ENCODE measurements at regions not wholly inside any gene's neighbourhood (a gene's known extent, or its start where the extent isn't known, plus 50 kb on each side); places are given as distances from the start of the nearest gene placed in this dataset.
"Not testable (repeated sequence)": the region's sequence is repeated elsewhere in the genome, so short reads cannot be mapped to it uniquely, and the experiment has no call there.

DNA sequence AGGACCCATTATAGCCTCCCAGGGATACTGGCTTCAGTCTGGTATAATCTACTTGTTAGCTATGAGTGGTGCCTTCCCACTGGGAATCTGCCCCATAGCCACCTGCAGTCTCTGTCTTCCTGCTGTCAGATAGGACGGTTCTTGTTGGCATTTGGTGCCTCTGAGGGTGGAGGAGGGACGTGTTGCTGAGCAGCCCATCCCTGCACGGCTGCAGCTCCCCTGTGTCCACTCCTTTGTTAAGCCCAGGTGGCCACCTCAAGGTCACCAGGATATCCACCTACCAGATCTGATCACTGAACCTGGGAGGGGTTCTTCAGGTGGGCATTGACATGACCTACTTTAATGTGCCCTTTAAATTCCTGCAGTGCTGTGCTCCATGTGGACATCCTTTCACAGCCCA, 1714.2 kb downstream of the SPATA31A7 start:
- not testable (repeated sequence) for H2BK120ac ChIP-seq (ENCODE audit: low read depth, low read length, poor library complexity, severe bottlenecking); H3K4me3 Mint-ChIP-seq; H3K36me3 Mint-ChIP-seq (ENCODE audit: insufficient read depth in 1 of 3, low read depth in 3 of 3); H3K23me2 ChIP-seq (ENCODE audit: insufficient read length, low read depth, low read length, poor library complexity, severe bottlenecking); H3K9me3 Mint-ChIP-seq; H4K8ac ChIP-seq (replicated peaks; ENCODE audit: insufficient read length, low read depth, low read length); H3K27ac ChIP-seq (ENCODE audit: insufficient read length, low read depth, low read length); H3K56ac ChIP-seq (ENCODE audit: insufficient read length, low read depth, low read length); H4K91ac ChIP-seq (ENCODE audit: insufficient read length, low read depth, low read length); H2BK15ac ChIP-seq (ENCODE audit: low read depth, low read length); H2BK20ac ChIP-seq (ENCODE audit: low read depth, low read length, poor library complexity, severe bottlenecking); H3K27me3 ChIP-seq (ENCODE audit: insufficient read depth, low read length); H3K27me3 Mint-ChIP-seq (ENCODE audit: low read depth); H3K4me1 Mint-ChIP-seq; DNase-seq; H3K4ac ChIP-seq (ENCODE audit: low read depth, low read length); H4K5ac ChIP-seq (ENCODE audit: insufficient read length, low read depth, low read length); H3K14ac ChIP-seq (ENCODE audit: insufficient read depth, low read length); H2AFZ ChIP-seq (ENCODE audit: low read length); H2AK5ac ChIP-seq (ENCODE audit: insufficient read length, low read length); H3T11ph ChIP-seq (ENCODE audit: low read length); H3K79me2 ChIP-seq (ENCODE audit: insufficient read depth, low read length); H3K9ac ChIP-seq (ENCODE audit: extremely low read depth, insufficient read length, low read length); H3K18ac ChIP-seq (ENCODE audit: insufficient read length, low read depth, low read length); H3K4me2 ChIP-seq (ENCODE audit: insufficient read depth, insufficient read length, low read length); H2BK12ac ChIP-seq (ENCODE audit: insufficient read length, low read depth, low read length); H3K4me1 ChIP-seq (ENCODE audit: insufficient read depth, low read length); H4K20me1 ChIP-seq (ENCODE audit: control insufficient read depth, insufficient read depth, insufficient read length); H3K23ac ChIP-seq (ENCODE audit: insufficient read length, low read depth, low read length); H3K27ac Mint-ChIP-seq; H2BK5ac ChIP-seq (ENCODE audit: insufficient read length, low read length); H3K79me1 ChIP-seq (ENCODE audit: insufficient read depth, low read depth, low read length, poor library complexity, severe bottlenecking); H3K9me3 ChIP-seq (ENCODE audit: control insufficient read depth, low read depth, low read length)
- WGBS (ENCODE audit: extremely low coverage, insufficient read length, low lambda C conversion rate), result no CpG with 5 or more reads among the region's 3 CpGs

DNA sequence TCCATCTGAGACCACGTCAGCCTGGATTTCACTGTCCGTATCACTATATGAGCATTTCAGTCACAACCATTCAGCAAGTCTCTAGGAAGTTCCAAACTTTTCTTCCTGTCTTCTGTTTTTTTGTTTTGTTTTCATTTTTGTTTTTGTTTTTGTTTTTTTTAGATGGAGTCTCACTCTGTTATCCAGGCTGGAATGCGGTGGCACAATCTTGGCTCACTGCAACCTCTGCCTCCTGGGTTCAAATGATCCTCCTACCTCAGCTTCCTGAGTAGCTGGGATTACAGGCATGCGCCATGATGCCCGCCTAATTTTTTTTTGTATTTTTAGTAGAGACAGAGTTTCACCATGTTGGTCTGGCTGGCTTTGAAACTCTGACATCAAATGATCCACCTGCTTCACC, 1715.9 kb downstream of the SPATA31A7 start:
- H3K9me3 ChIP-seq (ENCODE audit: control insufficient read depth, low read depth, low read length); H3K4me1 Mint-ChIP-seq; H3K18ac ChIP-seq (ENCODE audit: insufficient read length, low read depth, low read length); H3K14ac ChIP-seq (ENCODE audit: insufficient read depth, low read length); H2BK15ac ChIP-seq (ENCODE audit: low read depth, low read length); H3K4ac ChIP-seq (ENCODE audit: low read depth, low read length); H3K56ac ChIP-seq (ENCODE audit: insufficient read length, low read depth, low read length); H4K20me1 ChIP-seq (ENCODE audit: control insufficient read depth, insufficient read depth, insufficient read length); H3K79me2 ChIP-seq (ENCODE audit: insufficient read depth, low read length); H3K4me1 ChIP-seq (ENCODE audit: insufficient read depth, low read length); H3T11ph ChIP-seq (ENCODE audit: low read length); H2BK120ac ChIP-seq (ENCODE audit: low read depth, low read length, poor library complexity, severe bottlenecking); H3K27ac Mint-ChIP-seq; H2AFZ ChIP-seq (ENCODE audit: low read length); H3K23me2 ChIP-seq (ENCODE audit: insufficient read length, low read depth, low read length, poor library complexity, severe bottlenecking); H3K9me3 Mint-ChIP-seq; H3K27ac ChIP-seq (ENCODE audit: insufficient read length, low read depth, low read length); H3K27me3 Mint-ChIP-seq (ENCODE audit: low read depth); H4K91ac ChIP-seq (ENCODE audit: insufficient read length, low read depth, low read length); DNase-seq; H4K5ac ChIP-seq (ENCODE audit: insufficient read length, low read depth, low read length); H3K79me1 ChIP-seq (ENCODE audit: insufficient read depth, low read depth, low read length, poor library complexity, severe bottlenecking); H3K36me3 Mint-ChIP-seq (ENCODE audit: insufficient read depth in 1 of 3, low read depth in 3 of 3); H2BK5ac ChIP-seq (ENCODE audit: insufficient read length, low read length); H2BK12ac ChIP-seq (ENCODE audit: insufficient read length, low read depth, low read length); H3K23ac ChIP-seq (ENCODE audit: insufficient read length, low read depth, low read length); H4K8ac ChIP-seq (replicated peaks; ENCODE audit: insufficient read length, low read depth, low read length); H2BK20ac ChIP-seq (ENCODE audit: low read depth, low read length, poor library complexity, severe bottlenecking); H3K9ac ChIP-seq (ENCODE audit: extremely low read depth, insufficient read length, low read length); H3K27me3 ChIP-seq (ENCODE audit: insufficient read depth, low read length); H3K4me3 Mint-ChIP-seq; H3K4me2 ChIP-seq (ENCODE audit: insufficient read depth, insufficient read length, low read length); H2AK5ac ChIP-seq (ENCODE audit: insufficient read length, low read length): not testable (repeated sequence)
- no CpG with 5 or more reads among the region's 5 CpGs for WGBS (ENCODE audit: extremely low coverage, insufficient read length, low lambda C conversion rate)

DNA sequence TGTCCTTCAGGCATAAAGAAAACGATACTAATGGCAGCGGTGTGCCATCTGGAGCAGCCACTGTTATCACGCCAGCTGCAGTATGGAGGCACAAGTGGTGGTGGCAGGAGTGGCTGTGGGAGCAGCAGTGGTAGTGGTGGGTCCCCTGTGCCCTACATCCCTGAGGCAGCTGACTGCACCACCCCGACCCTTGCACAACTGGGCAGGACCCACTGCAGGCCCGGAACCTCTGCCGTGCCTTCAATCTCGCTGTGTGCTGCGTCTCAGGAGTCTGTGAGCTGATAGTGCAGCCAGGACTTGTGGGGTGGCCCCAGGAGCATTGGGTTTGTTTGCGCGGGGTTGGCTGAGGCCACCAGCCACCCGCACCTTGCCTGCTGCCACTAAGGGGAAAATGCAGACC, 1718.0 kb downstream of the SPATA31A7 start:
- not testable (repeated sequence) for H3K27me3 Mint-ChIP-seq (ENCODE audit: low read depth); H3K23me2 ChIP-seq (ENCODE audit: insufficient read length, low read depth, low read length, poor library complexity, severe bottlenecking); H2BK120ac ChIP-seq (ENCODE audit: low read depth, low read length, poor library complexity, severe bottlenecking); H4K5ac ChIP-seq (ENCODE audit: insufficient read length, low read depth, low read length); H2BK12ac ChIP-seq (ENCODE audit: insufficient read length, low read depth, low read length); H3K79me2 ChIP-seq (ENCODE audit: insufficient read depth, low read length); H3T11ph ChIP-seq (ENCODE audit: low read length); H3K9me3 ChIP-seq (ENCODE audit: control insufficient read depth, low read depth, low read length); H3K36me3 Mint-ChIP-seq (ENCODE audit: insufficient read depth in 1 of 3, low read depth in 3 of 3); H3K27ac Mint-ChIP-seq; H3K27me3 ChIP-seq (ENCODE audit: insufficient read depth, low read length); H2BK5ac ChIP-seq (ENCODE audit: insufficient read length, low read length); H3K4me1 Mint-ChIP-seq; H3K56ac ChIP-seq (ENCODE audit: insufficient read length, low read depth, low read length); H3K4me1 ChIP-seq (ENCODE audit: insufficient read depth, low read length); H2BK15ac ChIP-seq (ENCODE audit: low read depth, low read length); H2AFZ ChIP-seq (ENCODE audit: low read length); H3K4me3 Mint-ChIP-seq; DNase-seq; H3K4ac ChIP-seq (ENCODE audit: low read depth, low read length); H4K8ac ChIP-seq (replicated peaks; ENCODE audit: insufficient read length, low read depth, low read length); H4K20me1 ChIP-seq (ENCODE audit: control insufficient read depth, insufficient read depth, insufficient read length); H3K14ac ChIP-seq (ENCODE audit: insufficient read depth, low read length); H3K4me2 ChIP-seq (ENCODE audit: insufficient read depth, insufficient read length, low read length); H3K18ac ChIP-seq (ENCODE audit: insufficient read length, low read depth, low read length); H3K9me3 Mint-ChIP-seq; H2AK5ac ChIP-seq (ENCODE audit: insufficient read length, low read length); H3K9ac ChIP-seq (ENCODE audit: extremely low read depth, insufficient read length, low read length); H4K91ac ChIP-seq (ENCODE audit: insufficient read length, low read depth, low read length); H3K27ac ChIP-seq (ENCODE audit: insufficient read length, low read depth, low read length); H2BK20ac ChIP-seq (ENCODE audit: low read depth, low read length, poor library complexity, severe bottlenecking); H3K79me1 ChIP-seq (ENCODE audit: insufficient read depth, low read depth, low read length, poor library complexity, severe bottlenecking); H3K23ac ChIP-seq (ENCODE audit: insufficient read length, low read depth, low read length)
- WGBS (ENCODE audit: extremely low coverage, insufficient read length, low lambda C conversion rate), result no CpG with 5 or more reads among the region's 11 CpGs
